ENCODE measurements at regions not wholly inside any gene's neighbourhood (a gene's known extent, or its start where the extent isn't known, plus 50 kb on each side); places are given as distances from the start of the nearest gene placed in this dataset.

DNA sequence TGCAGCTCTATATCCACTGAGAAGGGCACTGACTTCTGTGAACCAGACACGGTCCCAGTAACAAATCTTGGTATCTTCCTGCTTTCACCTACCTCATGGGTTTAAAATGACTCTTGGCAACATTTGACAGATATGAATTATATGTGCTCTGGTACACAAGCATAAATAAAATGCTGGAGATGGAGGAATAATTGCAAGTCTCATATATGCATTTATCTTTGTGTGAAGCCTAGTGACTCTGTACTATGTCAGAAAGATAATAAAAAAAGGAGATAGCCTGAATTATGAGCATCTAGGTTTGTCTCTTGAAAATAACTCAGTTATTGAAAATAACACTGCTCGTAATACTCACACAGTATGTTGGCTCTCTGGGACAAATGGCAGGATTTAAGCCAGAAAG lies 167.1 kb upstream of the CRBN start:
- TF ChIP-seq, protein P1, sequence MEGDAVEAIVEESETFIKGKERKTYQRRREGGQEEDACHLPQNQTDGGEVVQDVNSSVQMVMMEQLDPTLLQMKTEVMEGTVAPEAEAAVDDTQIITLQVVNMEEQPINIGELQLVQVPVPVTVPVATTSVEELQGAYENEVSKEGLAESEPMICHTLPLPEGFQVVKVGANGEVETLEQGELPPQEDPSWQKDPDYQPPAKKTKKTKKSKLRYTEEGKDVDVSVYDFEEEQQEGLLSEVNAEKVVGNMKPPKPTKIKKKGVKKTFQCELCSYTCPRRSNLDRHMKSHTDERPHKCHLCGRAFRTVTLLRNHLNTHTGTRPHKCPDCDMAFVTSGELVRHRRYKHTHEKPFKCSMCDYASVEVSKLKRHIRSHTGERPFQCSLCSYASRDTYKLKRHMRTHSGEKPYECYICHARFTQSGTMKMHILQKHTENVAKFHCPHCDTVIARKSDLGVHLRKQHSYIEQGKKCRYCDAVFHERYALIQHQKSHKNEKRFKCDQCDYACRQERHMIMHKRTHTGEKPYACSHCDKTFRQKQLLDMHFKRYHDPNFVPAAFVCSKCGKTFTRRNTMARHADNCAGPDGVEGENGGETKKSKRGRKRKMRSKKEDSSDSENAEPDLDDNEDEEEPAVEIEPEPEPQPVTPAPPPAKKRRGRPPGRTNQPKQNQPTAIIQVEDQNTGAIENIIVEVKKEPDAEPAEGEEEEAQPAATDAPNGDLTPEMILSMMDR (IDR thresholded peaks at IDR 0.05; ENCODE audit: low read length, missing control alignments): no peak
- H3K4me3 ChIP-seq (replicated peaks; ENCODE audit: low read depth, low read length): no peak overlapping the region
- no peak for DNase-seq (ENCODE audit: low read depth)

DNA sequence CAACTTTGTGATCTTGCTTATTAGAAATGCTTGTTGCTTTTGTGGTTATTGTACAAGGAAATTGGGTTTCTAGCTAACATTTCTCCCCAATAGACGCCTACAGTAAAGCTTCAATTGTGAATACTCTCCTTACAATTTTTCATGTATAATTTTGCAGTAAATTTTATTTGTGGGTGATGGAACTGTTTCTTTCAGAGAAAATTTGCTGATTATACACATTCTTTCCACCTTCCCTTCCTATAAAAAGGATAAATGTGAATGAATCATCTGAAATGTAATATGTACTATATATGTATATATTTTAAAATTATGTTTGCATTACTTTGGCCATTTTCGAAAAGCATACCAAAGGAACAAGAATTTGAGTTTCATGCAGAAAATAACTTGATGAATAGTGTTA lies 162.7 kb upstream of the CRBN start:
- DNase-seq (ENCODE audit: low read depth): no peak
- no peak overlapping the region for H3K4me3 ChIP-seq (replicated peaks; ENCODE audit: low read depth, low read length)
- TF ChIP-seq, protein P1 (IDR thresholded peaks at IDR 0.05; ENCODE audit: low read length, missing control alignments): no peak

DNA sequence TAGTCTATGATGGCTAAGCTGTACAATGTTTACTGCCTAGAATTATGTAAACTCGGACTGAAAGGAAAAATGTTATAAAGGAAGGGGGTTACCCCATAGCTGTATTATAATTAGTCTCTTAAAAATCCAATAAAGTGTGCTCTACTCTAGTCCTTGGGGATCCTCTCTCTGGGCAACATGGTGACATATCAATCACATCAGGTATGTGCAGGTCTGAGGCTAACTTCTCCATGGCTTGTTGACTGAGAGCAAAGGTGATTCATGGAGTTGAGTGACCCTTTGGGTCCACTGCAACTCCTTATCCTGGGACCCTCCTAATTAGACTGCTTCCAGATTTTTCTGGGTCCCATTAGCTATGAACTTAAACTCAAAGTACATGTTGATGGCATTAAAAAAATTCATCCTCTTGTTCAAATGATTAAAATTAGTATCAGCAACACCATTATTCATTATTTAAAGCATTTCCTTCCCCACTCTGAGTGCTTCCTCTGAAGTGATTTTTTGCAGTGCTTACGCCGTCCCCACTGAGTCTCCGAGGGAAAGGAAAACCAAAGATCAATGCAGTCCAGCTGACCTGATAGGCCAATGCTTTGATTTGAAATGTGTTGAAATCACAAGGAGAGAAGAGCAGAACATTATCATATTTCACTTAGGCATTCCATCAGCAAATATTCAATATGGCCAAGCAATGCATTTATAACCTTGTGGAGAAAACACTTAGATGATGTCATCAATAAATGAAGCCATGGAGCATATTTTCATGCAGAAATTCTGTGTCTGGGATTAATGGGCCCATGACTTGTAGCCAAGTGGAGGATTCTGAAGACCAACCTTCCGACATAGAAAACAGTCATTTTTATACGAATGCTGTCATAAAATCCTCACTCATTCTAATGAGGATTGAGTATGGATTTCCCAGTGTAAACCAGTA lies 161.7 kb upstream of the CRBN start:
- TF ChIP-seq, protein P1 (IDR thresholded peaks at IDR 0.05; ENCODE audit: low read length, missing control alignments): no peak
- no peak overlapping the region for H3K4me3 ChIP-seq (replicated peaks; ENCODE audit: low read depth, low read length)
- no peak for DNase-seq (ENCODE audit: low read depth)

DNA sequence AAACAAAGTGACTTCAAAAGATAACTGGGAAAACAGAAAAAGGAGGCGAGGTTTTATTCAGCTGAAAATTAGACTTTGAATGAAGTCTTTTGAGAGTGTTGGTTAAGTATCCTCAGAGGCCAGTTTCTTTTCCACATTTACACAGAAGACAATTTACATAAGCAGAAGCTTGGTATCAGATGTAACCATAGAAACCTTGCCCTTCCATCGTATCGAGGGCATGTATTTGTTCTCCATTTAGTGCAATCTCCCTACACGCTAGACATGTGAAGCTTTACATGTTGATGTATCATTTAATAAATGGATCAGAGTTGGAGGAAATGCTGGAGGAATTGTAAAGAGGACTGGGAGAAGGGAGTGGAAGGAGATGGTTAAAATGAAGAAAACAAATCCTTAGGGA lies 161.0 kb upstream of the CRBN start:
- no peak overlapping the region for H3K4me3 ChIP-seq (replicated peaks; ENCODE audit: low read depth, low read length)
- TF ChIP-seq, protein P1 (IDR thresholded peaks at IDR 0.05; ENCODE audit: low read length, missing control alignments): no peak
- no peak for DNase-seq (ENCODE audit: low read depth)

DNA sequence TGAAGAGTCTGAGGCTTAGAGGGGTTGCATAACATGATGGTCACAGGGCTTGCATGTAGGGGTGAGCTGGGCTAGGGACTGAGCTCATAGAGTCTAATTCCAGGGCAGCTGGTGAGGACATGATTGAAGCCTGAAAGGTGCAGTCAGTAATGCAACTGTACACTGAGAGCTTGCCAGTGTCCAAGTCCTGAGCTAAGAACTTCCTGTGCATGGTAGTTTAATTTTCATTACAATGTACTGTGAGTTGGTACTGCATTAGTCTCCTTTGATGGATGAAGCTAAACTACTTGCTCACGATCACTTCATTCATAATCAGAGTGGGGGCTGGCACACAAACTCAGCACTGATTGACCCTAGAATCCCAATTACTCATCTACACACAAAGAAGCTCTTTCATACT lies 156.4 kb upstream of the CRBN start:
- no peak for DNase-seq (ENCODE audit: low read depth)
- TF ChIP-seq, protein P1 (IDR thresholded peaks at IDR 0.05; ENCODE audit: low read length, missing control alignments): no peak
- H3K4me3 ChIP-seq (replicated peaks; ENCODE audit: low read depth, low read length): no peak overlapping the region

DNA sequence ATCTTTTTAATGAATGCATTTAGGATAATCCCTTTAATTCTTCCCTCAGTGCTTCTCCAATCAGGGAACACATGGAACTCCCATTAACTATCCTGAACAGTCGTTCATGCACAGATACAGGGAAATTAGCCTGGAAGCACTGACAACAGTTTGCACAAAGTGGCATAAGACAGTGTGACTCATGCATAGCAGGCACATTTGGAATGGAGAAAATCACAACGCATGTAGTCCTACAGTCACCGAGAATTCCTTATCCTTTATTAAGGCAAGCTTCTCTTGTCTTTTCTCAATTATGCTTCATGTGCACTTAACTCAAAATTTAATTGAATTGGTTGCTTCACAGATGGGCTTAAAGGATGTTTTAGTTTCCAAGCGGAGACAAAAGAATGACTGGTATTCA lies 155.0 kb upstream of the CRBN start:
- no peak for DNase-seq (ENCODE audit: low read depth)
- TF ChIP-seq, protein P1 (IDR thresholded peaks at IDR 0.05; ENCODE audit: low read length, missing control alignments): no peak
- H3K4me3 ChIP-seq (replicated peaks; ENCODE audit: low read depth, low read length): no peak overlapping the region

DNA sequence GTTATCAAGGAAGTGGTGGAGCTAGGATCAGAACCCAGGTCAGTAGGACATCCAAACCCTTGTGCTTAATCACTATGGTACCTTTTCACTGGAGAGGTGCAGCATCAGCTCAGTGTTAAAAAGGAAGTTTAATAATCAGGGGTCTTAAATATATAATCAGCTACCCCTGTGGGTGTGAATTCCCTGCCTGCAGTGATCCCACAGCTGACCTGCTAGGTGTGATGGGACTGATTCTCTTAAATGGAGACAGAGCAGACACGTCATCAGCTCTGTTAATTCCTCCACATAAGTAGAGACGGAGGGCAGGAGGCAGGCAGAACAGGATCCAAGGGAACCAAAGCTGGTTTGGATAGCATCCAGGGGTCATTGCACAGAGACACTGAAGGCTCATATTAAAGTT lies 154.1 kb upstream of the CRBN start:
- DNase-seq (ENCODE audit: low read depth): no peak
- TF ChIP-seq, protein P1 (IDR thresholded peaks at IDR 0.05; ENCODE audit: low read length, missing control alignments): no peak
- H3K4me3 ChIP-seq (replicated peaks; ENCODE audit: low read depth, low read length): no peak overlapping the region
